Neural progenitor cell (in vitro differentiated cells): ENCODE measurements at regions not wholly inside any gene's neighbourhood (a gene's known extent, or its start where the extent isn't known, plus 50 kb on each side); places are given as distances from the start of the nearest gene placed in this dataset.

Experiments
- DNase-seq: peaks from one replicate; pipeline ENCODE4 v3.0.0-alpha.2; 2016; ENCODE audit warnings: low spot score
- H2AFZ ChIP-seq: fragments of 200-600 bp; sonication (generic); replicated peaks from 2 replicates; pipeline ENCODE4 v1.6.1; 2016; ENCODE audit warnings: antibody characterized with exemption
- H3F3A ChIP-seq: fragments of 200-600 bp; sonication (generic); 2 replicates; pipeline ENCODE4 v1.6.1; 2016; ENCODE audit warnings: antibody characterized with exemption, low read depth
- H3K27ac ChIP-seq: fragments of 200-600 bp; sonication (generic); 2 replicates; pipeline ENCODE4 v1.5.1; 2016; ENCODE audit warnings: mild to moderate bottlenecking
- H3K27me3 ChIP-seq: fragments of 200-600 bp; sonication (generic); 2 replicates; pipeline ENCODE4 v1.6.1; 2016; ENCODE audit warnings: mild to moderate bottlenecking, moderate library complexity
- H3K36me3 ChIP-seq: fragments of 200-600 bp; sonication (generic); 2 replicates; pipeline ENCODE4 v1.5.1; 2016
- H3K4me1 ChIP-seq: fragments of 200-600 bp; sonication (generic); 2 replicates; pipeline ENCODE4 v1.6.1; 2016; ENCODE audit warnings: mixed run types
- H3K4me2 ChIP-seq: fragments of 200-600 bp; sonication (generic); 2 replicates; pipeline ENCODE4 v1.6.1; 2016
- H3K4me3 ChIP-seq: fragments of 200-600 bp; sonication (generic); 2 replicates; pipeline ENCODE4 v1.5.1; 2016
- H3K79me2 ChIP-seq: fragments of 200-600 bp; sonication (generic); 2 replicates; pipeline ENCODE4 v1.6.1; 2016; ENCODE audit warnings: low read depth
- H3K9ac ChIP-seq: fragments of 200-600 bp; sonication (generic); 2 replicates; pipeline ENCODE4 v1.6.1; 2016
- H3K9me3 ChIP-seq: fragments of 200-600 bp; sonication (generic); 2 replicates; pipeline ENCODE4 v1.5.1; 2016; ENCODE audit warnings: low read depth
- H4K20me1 ChIP-seq: fragments of 200-600 bp; sonication (generic); 2 replicates; pipeline ENCODE4 v1.6.1; 2016; ENCODE audit warnings: low read depth
- H3K27ac Mint-ChIP-seq: 3 replicates; pipeline ENCODE4 v1.8.0; 2021; ENCODE audit warnings: mixed read lengths
- H3K27me3 Mint-ChIP-seq: 2 replicates; pipeline ENCODE4 v1.8.0; 2022; ENCODE audit warnings: low read depth, mild to moderate bottlenecking, inconsistent platforms, moderate library complexity, mixed read lengths; ENCODE audit not compliant: insufficient read depth
- H3K36me3 Mint-ChIP-seq: 3 replicates; pipeline ENCODE4 v1.8.0; 2021; ENCODE audit warnings: mixed read lengths
- H3K4me1 Mint-ChIP-seq: 3 replicates; pipeline ENCODE4 v1.8.0; 2021; ENCODE audit warnings: mixed read lengths
- H3K4me3 Mint-ChIP-seq: 3 replicates; pipeline ENCODE4 v1.8.0; 2021; ENCODE audit warnings: mild to moderate bottlenecking, moderate library complexity, mixed read lengths
- H3K9me3 Mint-ChIP-seq: 3 replicates; pipeline ENCODE4 v1.8.0; 2020; ENCODE audit warnings: mixed read lengths
- EZH2 ChIP-seq: fragments of 200-600 bp; sonication (generic); IDR thresholded peaks from 2 replicates; pipeline ENCODE4 v1.6.1; 2017; ENCODE audit warnings: antibody characterized with exemption, mild to moderate bottlenecking, moderate library complexity
- EZH2phosphoT487 ChIP-seq: fragments of 200-600 bp; sonication (generic); IDR thresholded peaks from 2 replicates; pipeline ENCODE4 v1.6.1; 2017; ENCODE audit warnings: antibody characterized with exemption
- TF ChIP-seq, protein P1 (sequence below): fragments of 200-600 bp; sonication (generic); IDR thresholded peaks from 2 replicates; pipeline ENCODE4 v1.5.1; 2017; ENCODE audit warnings: antibody characterized with exemption, mild to moderate bottlenecking

DNA sequence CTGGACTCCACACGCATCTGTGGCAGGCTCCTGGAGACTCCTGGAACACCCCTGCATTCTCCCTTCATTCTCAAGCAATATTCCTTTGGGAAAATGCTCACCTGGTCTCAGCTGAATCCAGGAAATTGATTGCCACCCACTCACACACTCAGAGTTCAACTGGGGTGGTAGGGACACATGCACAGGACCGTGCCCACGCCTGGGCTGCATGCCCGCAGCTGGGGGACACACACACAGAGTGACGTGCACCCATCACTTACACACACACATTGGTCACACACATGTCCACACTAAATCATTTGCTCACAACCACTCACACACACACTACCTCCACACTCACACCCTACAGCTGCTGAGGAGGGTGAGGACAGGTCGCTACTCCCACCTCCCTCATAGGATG is 84.8 kb downstream of the ENGASE start:
- no peak overlapping the region for H2AFZ ChIP-seq
- TF ChIP-seq, protein P1, sequence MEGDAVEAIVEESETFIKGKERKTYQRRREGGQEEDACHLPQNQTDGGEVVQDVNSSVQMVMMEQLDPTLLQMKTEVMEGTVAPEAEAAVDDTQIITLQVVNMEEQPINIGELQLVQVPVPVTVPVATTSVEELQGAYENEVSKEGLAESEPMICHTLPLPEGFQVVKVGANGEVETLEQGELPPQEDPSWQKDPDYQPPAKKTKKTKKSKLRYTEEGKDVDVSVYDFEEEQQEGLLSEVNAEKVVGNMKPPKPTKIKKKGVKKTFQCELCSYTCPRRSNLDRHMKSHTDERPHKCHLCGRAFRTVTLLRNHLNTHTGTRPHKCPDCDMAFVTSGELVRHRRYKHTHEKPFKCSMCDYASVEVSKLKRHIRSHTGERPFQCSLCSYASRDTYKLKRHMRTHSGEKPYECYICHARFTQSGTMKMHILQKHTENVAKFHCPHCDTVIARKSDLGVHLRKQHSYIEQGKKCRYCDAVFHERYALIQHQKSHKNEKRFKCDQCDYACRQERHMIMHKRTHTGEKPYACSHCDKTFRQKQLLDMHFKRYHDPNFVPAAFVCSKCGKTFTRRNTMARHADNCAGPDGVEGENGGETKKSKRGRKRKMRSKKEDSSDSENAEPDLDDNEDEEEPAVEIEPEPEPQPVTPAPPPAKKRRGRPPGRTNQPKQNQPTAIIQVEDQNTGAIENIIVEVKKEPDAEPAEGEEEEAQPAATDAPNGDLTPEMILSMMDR, result no peak
- no peak for TF ChIP-seq EZH2
- no peak for TF ChIP-seq EZH2phosphoT487
- no peak overlapping the region for H3K4me2 ChIP-seq
- no peak overlapping the region for H3K4me3 ChIP-seq
- Mint-ChIP-seq H3K27ac (no peak overlapping the region), H3K36me3 (no peaks in the 10 kb centered on the region), H3K4me1 (peaks cover 16% of the 10 kb centered on the region), H3K27me3 (peaks cover 2% of the 10 kb centered on the region), H3K9me3 (no peaks in the 10 kb centered on the region), H3K4me3 (no peak overlapping the region)
- no peaks in the 10 kb centered on the region for H3K79me2 ChIP-seq
- no peak overlapping the region for H3K27ac ChIP-seq
- no peaks in the 10 kb centered on the region for H4K20me1 ChIP-seq
- DNase-seq, result no peak
- H3K9me3 ChIP-seq, result no peaks in the 10 kb centered on the region
- no peaks in the 10 kb centered on the region for H3K36me3 ChIP-seq
- no peak overlapping the region for H3K9ac ChIP-seq
- H3F3A ChIP-seq, result no peaks in the 10 kb centered on the region
- H3K4me1 ChIP-seq, result peaks cover 2% of the 10 kb centered on the region
- no peaks in the 10 kb centered on the region for H3K27me3 ChIP-seq

DNA sequence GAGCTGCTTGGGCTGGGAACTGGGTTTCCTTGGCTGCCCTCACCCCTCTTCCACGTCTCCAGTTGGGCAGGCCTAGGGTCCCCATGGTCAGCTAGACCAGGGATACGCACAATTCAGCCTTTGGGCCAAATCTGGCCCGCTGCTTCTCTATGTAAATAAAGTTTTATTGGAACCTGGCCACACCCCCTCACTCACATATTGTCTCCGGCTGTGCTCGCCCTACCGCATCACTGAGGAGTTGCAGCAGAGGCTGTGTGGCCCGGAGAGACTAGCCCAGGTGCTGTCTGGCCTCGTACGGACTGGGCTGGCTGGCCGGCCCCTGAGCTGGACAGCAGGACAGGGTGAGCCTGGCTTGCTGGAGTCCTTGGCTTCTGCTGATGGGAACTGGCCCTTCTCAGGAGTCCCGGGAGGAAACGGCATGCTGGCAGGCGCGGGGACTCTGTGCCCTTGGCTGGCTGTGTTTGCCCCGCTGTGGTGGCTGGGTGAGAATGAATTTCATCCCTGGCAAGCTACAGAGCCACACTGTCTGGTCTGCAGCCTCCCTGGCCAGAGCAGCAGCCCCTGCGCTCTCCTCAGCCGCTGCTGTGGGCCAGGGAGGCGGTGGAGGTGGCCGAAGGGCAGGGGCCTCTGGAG is 82.0 kb downstream of the ENGASE start:
- no peaks in the 10 kb centered on the region for H3F3A ChIP-seq
- no peaks in the 10 kb centered on the region for H3K36me3 Mint-ChIP-seq
- H3K4me2 ChIP-seq, result no peak overlapping the region
- H3K27ac Mint-ChIP-seq, result no peak overlapping the region
- H2AFZ ChIP-seq, result no peak overlapping the region
- H3K4me3 ChIP-seq, result no peak overlapping the region
- no peak overlapping the region for H3K4me3 Mint-ChIP-seq
- peaks cover 11% of the 10 kb centered on the region for H3K4me1 ChIP-seq
- TF ChIP-seq, protein P1, result no peak
- TF ChIP-seq EZH2phosphoT487, result no peak
- no peak for TF ChIP-seq EZH2
- no peaks in the 10 kb centered on the region for H3K9me3 ChIP-seq
- H3K9ac ChIP-seq, result no peak overlapping the region
- no peaks in the 10 kb centered on the region for H3K9me3 Mint-ChIP-seq
- no peaks in the 10 kb centered on the region for H3K36me3 ChIP-seq
- no peaks in the 10 kb centered on the region for H3K79me2 ChIP-seq
- H3K4me1 Mint-ChIP-seq, result peaks cover 18% of the 10 kb centered on the region
- H4K20me1 ChIP-seq, result no peaks in the 10 kb centered on the region
- DNase-seq, result no peak
- no peak overlapping the region for H3K27ac ChIP-seq
- no peaks in the 10 kb centered on the region for H3K27me3 ChIP-seq
- peaks cover 8% of the 10 kb centered on the region for H3K27me3 Mint-ChIP-seq

DNA sequence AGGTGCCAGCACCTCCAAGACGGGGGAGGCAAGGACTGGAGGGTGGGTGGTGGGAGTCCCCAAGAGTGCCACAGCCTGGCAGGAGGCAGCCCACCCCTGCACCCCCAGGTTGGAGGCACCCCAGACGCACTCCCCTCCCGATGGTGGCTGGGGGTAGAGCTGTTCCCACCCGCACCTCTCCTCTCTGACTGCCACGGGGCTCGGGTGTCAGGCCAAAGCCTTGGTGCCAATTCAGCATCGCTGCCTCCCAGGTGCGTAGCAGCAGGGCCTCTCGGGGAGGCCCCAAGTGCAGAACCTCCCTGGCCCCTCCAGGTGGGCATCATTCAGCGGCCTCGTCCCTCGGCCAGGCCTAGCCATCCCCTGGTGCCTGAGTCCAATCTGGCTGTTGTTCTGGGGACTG is 81.1 kb downstream of the ENGASE start:
- Histone ChIP-seq H3K79me2 (no peaks in the 10 kb centered on the region), H3K27me3 (no peaks in the 10 kb centered on the region), H2AFZ (no peak overlapping the region), H3K36me3 (no peaks in the 10 kb centered on the region), H3K9me3 (no peaks in the 10 kb centered on the region), H3K4me3 (no peak overlapping the region), H3K4me1 (peaks cover 11% of the 10 kb centered on the region), H3K4me2 (no peak overlapping the region), H4K20me1 (no peaks in the 10 kb centered on the region), H3F3A (no peaks in the 10 kb centered on the region), H3K27ac (no peak overlapping the region), H3K9ac (no peak overlapping the region)
- no peak for DNase-seq
- Mint-ChIP-seq H3K4me1 (peaks cover 19% of the 10 kb centered on the region), H3K36me3 (no peaks in the 10 kb centered on the region), H3K4me3 (no peak overlapping the region), H3K9me3 (no peaks in the 10 kb centered on the region), H3K27ac (no peak overlapping the region), H3K27me3 (peaks cover 11% of the 10 kb centered on the region)
- TF ChIP-seq, protein P1, result no peak
- TF ChIP-seq EZH2phosphoT487, result no peak
- TF ChIP-seq EZH2, result no peak
